ENCODE measurements at regions not wholly inside any gene's neighbourhood (a gene's known extent, or its start where the extent isn't known, plus 50 kb on each side); places are given as distances from the start of the nearest gene placed in this dataset.
"Not testable (repeated sequence)": the region's sequence is repeated elsewhere in the genome, so short reads cannot be mapped to it uniquely, and the experiment has no call there.

DNA sequence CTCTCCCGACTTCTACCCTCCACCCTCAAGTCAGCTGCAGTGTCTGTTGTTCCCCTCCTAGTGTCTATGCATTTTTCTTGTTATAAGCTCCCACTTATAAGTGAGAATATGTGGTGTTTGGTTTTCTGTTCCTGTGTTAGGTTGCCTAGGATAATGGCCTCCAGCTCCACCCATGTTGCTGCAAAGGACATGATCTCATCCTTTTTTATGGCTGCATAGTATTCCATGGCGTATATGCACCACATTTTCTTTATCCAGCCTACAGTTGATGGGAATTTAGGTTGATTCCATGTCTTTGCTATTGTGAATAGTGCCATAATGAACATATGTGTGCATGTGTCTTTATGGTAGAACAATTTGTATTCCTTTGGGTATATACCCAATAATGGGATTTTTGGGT, 80.7 kb downstream of the SPTSSA start:
- not testable (repeated sequence) for H3K27ac Mint-ChIP-seq (ENCODE audit: unreplicated experiment); H3K4me3 Mint-ChIP-seq (ENCODE audit: unreplicated experiment); H3K9me3 Mint-ChIP-seq (ENCODE audit: unreplicated experiment); DNase-seq; H3K36me3 Mint-ChIP-seq (ENCODE audit: unreplicated experiment); H3K27me3 Mint-ChIP-seq (ENCODE audit: unreplicated experiment)
- H3K4me1 Mint-ChIP-seq (ENCODE audit: low read depth, unreplicated experiment), result peaks cover 17% of the 10 kb centered on the region

DNA sequence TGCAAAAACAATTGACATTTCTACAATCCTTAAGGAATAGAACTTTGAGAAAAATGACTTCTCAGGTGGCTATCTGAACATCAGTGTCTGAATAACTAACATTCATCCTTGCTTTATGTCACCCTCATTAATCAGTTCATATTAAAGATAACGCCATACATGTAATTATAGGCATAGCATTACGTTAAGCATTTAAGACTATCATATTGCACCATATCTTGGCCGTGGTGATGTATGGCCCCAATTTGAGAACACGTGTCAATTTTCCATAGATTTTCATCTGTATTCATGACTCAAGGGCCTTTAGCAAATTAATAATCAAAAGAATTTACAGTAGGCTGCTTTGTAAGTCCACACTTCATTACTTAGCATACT, 81.6 kb downstream of the SPTSSA start:
- no peaks in the 10 kb centered on the region for H3K9me3 Mint-ChIP-seq (ENCODE audit: unreplicated experiment)
- peaks cover 17% of the 10 kb centered on the region for H3K4me1 Mint-ChIP-seq (ENCODE audit: low read depth, unreplicated experiment)
- TF ChIP-seq, protein P1, sequence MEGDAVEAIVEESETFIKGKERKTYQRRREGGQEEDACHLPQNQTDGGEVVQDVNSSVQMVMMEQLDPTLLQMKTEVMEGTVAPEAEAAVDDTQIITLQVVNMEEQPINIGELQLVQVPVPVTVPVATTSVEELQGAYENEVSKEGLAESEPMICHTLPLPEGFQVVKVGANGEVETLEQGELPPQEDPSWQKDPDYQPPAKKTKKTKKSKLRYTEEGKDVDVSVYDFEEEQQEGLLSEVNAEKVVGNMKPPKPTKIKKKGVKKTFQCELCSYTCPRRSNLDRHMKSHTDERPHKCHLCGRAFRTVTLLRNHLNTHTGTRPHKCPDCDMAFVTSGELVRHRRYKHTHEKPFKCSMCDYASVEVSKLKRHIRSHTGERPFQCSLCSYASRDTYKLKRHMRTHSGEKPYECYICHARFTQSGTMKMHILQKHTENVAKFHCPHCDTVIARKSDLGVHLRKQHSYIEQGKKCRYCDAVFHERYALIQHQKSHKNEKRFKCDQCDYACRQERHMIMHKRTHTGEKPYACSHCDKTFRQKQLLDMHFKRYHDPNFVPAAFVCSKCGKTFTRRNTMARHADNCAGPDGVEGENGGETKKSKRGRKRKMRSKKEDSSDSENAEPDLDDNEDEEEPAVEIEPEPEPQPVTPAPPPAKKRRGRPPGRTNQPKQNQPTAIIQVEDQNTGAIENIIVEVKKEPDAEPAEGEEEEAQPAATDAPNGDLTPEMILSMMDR (IDR thresholded peaks at IDR 0.05; ENCODE audit: partially characterized antibody, unreplicated experiment), result no peak
- H3K27me3 Mint-ChIP-seq (ENCODE audit: unreplicated experiment), result peaks cover 5% of the 10 kb centered on the region
- DNase-seq, result no peak
- no peaks in the 10 kb centered on the region for H3K36me3 Mint-ChIP-seq (ENCODE audit: unreplicated experiment)
- H3K27ac Mint-ChIP-seq (ENCODE audit: unreplicated experiment), result no peak overlapping the region
- H3K4me3 Mint-ChIP-seq (ENCODE audit: unreplicated experiment), result no peak overlapping the region

DNA sequence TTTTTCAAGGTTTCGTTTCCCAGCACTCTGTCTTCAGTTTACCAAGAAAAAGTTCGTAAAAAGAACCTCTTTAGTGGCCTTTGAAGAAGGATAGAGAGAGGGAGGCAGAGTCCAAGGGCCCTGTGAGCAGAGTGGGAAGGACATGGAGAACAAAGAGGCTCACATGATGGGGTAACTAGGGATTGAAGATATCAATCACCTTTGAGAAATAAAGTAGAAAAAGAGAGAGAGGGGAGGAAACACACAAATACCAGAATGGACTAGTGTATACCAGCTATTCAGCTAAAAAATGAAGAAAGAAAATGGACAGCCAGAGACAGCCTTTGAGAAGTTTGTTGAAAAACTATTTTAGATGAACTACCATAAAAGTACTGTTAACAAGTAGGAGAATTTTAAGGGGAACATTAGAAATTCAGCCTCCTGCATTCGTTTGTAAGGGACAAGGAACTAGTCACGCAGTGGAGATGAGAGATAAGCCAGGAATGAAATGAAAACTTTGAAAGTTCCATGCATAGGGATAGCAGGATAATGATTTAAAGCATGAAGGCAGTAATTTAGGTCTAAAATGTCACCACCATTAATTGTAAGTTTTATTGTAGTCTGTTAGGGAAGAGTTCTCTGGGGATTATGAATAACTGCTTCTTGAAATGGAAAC, 82.1 kb downstream of the SPTSSA start:
- Mint-ChIP-seq H3K4me3 (ENCODE audit: unreplicated experiment) (no peak overlapping the region), H3K4me1 (ENCODE audit: low read depth, unreplicated experiment) (peaks cover 17% of the 10 kb centered on the region), H3K9me3 (ENCODE audit: unreplicated experiment) (no peaks in the 10 kb centered on the region), H3K36me3 (ENCODE audit: unreplicated experiment) (no peaks in the 10 kb centered on the region), H3K27me3 (ENCODE audit: unreplicated experiment) (peaks cover 5% of the 10 kb centered on the region), H3K27ac (ENCODE audit: unreplicated experiment) (no peak overlapping the region)
- no peak for DNase-seq
- TF ChIP-seq, protein P1 (IDR thresholded peaks at IDR 0.05; ENCODE audit: partially characterized antibody, unreplicated experiment), result no peak

DNA sequence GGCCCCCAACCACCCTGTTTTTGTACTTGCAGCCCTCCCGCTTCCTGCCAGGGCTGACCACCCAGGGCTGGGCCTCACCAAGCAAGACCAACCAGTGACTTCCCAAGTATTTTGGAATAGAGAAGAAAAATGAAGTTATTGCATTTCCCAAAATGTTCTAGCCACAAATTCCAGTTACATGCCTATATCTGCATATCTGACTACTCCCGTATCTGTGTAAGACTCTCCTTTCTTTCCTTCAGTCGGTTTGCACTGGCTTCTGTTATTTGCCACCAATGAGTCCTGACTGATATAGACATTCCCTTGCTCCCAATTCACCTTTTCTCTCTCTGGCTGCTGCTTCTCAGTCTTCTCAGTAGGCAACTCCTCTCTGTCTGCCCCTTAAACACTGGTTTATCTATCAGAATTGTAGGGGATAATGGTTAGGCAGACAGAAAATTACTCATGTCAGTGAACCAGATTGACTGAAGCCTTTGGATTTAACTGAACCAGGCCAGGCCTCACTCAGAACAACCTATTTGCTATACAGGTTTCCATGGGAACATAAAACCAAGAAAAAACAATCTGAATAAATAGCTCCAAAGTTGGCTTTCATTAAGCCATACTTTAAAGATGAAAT, 85.3 kb downstream of the SPTSSA start:
- Mint-ChIP-seq H3K36me3 (ENCODE audit: unreplicated experiment) (no peaks in the 10 kb centered on the region), H3K4me3 (ENCODE audit: unreplicated experiment) (no peak overlapping the region), H3K27ac (ENCODE audit: unreplicated experiment) (no peak overlapping the region), H3K9me3 (ENCODE audit: unreplicated experiment) (no peaks in the 10 kb centered on the region), H3K4me1 (ENCODE audit: low read depth, unreplicated experiment) (peaks cover 2% of the 10 kb centered on the region), H3K27me3 (ENCODE audit: unreplicated experiment) (peaks cover 2% of the 10 kb centered on the region)
- no peak for DNase-seq
- TF ChIP-seq, protein P1 (IDR thresholded peaks at IDR 0.05; ENCODE audit: partially characterized antibody, unreplicated experiment), result no peak

DNA sequence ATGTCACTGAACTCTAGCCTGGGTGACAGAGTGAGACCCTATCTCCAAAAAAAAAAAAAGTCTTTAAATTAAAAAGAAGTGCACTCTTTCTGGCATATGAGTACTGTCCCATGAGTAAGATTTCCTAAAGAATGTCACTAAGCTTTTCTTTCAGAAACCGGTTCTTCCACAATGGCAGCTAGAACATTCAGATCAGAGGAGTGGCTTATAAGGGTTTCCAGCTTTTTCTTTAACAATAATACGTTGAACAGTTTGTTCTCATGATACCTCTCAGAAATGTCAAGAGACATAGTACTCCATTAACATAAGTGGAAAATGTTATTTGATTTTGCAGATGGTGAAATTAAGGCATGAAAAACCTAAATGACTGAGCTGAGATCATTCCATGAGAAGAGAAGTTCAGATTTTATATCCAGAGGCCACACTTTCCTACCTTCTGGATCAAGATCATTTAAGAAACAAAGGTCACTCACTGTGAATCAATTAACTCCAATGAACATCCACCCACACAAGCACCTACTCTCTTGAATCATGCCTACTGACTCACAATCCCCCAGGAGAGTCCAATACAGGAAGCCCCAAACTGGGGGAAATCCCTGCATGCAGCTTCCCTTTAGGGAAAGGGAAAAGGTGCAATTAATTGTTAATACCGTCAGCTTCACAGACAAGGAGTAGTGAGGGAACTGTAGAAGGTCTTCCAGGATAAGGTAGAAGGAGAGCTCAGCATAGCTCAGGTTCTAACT, 86.9 kb downstream of the SPTSSA start:
- peaks cover 2% of the 10 kb centered on the region for H3K4me1 Mint-ChIP-seq (ENCODE audit: low read depth, unreplicated experiment)
- no peaks in the 10 kb centered on the region for H3K27me3 Mint-ChIP-seq (ENCODE audit: unreplicated experiment)
- DNase-seq, result no peak
- H3K9me3 Mint-ChIP-seq (ENCODE audit: unreplicated experiment), result no peaks in the 10 kb centered on the region
- no peak overlapping the region for H3K4me3 Mint-ChIP-seq (ENCODE audit: unreplicated experiment)
- H3K27ac Mint-ChIP-seq (ENCODE audit: unreplicated experiment), result no peak overlapping the region
- H3K36me3 Mint-ChIP-seq (ENCODE audit: unreplicated experiment), result no peaks in the 10 kb centered on the region
- TF ChIP-seq, protein P1 (IDR thresholded peaks at IDR 0.05; ENCODE audit: partially characterized antibody, unreplicated experiment), result no peak
